ENCODE measurements at regions not wholly inside any gene's neighbourhood (a gene's known extent, or its start where the extent isn't known, plus 50 kb on each side); places are given as distances from the start of the nearest gene placed in this dataset.
A peak's percentile ranks its signal among the peaks of the same experiment; 100 is the strongest.
"Not testable (repeated sequence)": the region's sequence is repeated elsewhere in the genome, so short reads cannot be mapped to it uniquely, and the experiment has no call there.

GRCh38 chr6:140774080-140774505, 1358.6 kb upstream of the GJE1 start:
- no peak for DNase-seq

- DNase-seq, result no peak
Observed at GRCh38 chr6:140773276-140773675, 1359.4 kb upstream of the GJE1 start.

- no peak for DNase-seq
Observed at GRCh38 chr6:140772576-140772975, 1360.1 kb upstream of the GJE1 start.

GRCh38 chr6:140768133-140768532, 1364.6 kb upstream of the GJE1 start:
- DNase-seq, result no peak

GRCh38 chr6:140766999-140767398, 1365.7 kb upstream of the GJE1 start:
- no peak for DNase-seq

GRCh38 chr6:140758169-140758877, 1374.4 kb upstream of the GJE1 start:
- no peak for DNase-seq

- no peak for DNase-seq
Observed at GRCh38 chr6:140752234-140752633, 1377.8 kb upstream of the CITED2 start.

GRCh38 chr6:140747114-140747513, 1372.7 kb upstream of the CITED2 start:
- no peak for DNase-seq

GRCh38 chr6:140744659-140745320, 1370.3 kb upstream of the CITED2 start:
- no peak for DNase-seq

GRCh38 chr6:140736231-140736630, 1361.8 kb upstream of the CITED2 start:
- no peak for DNase-seq

GRCh38 chr6:140732991-140733390, 1358.5 kb upstream of the CITED2 start:
- no peak for DNase-seq

GRCh38 chr6:140732155-140732554, 1357.7 kb upstream of the CITED2 start:
- no peak for DNase-seq

- no peak for DNase-seq
Observed at GRCh38 chr6:140731741-140732140, 1357.3 kb upstream of the CITED2 start.

GRCh38 chr6:140729521-140729920, 1355.1 kb upstream of the CITED2 start:
- no peak for DNase-seq

GRCh38 chr6:140718021-140718420, 1343.6 kb upstream of the CITED2 start:
- DNase-seq, result no peak

- no peak for DNase-seq
Observed at GRCh38 chr6:140713495-140713894, 1339.0 kb upstream of the CITED2 start.

- DNase-seq, result no peak
Observed at GRCh38 chr6:140711019-140711613, 1336.7 kb upstream of the CITED2 start.

GRCh38 chr6:140708441-140708840, 1334.0 kb upstream of the CITED2 start:
- peak; percentile 58 to 67 for DNase-seq

GRCh38 chr6:140704008-140704407, 1329.6 kb upstream of the CITED2 start:
- not testable (repeated sequence) for DNase-seq

- no peak for DNase-seq
Observed at GRCh38 chr6:140697585-140697984, 1323.1 kb upstream of the CITED2 start.

GRCh38 chr6:140684776-140685550, 1310.5 kb upstream of the CITED2 start:
- no peak for DNase-seq

GRCh38 chr6:140677781-140678528, 1303.5 kb upstream of the CITED2 start:
- no peak for DNase-seq
